ENCODE measurements at regions not wholly inside any gene's neighbourhood (a gene's known extent, or its start where the extent isn't known, plus 50 kb on each side); places are given as distances from the start of the nearest gene placed in this dataset.

DNA sequence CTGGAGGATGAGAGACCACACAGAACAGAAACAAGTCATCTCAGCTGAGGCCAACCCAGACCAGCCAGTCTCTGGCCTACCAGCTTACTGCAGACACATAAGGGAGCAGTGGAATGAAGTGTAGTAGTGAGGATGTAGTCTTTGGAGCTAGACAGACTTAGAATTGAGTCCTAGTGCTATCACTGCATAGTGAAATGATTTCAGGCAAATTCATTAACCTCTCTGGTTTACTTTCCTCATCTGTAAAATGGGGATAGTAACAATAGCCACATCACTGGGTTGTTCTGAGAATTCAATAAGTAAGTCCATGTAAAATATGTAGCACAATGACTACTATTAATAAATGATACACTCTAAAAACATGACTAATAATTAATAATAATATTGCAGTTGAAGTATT is 383.8 kb downstream of the DLEU7 start:
- no peak for DNase-seq (ENCODE audit: extremely low read depth, low read depth)
- H3K4me3 ChIP-seq (replicated peaks; ENCODE audit: low read depth, low read length): no peak overlapping the region
- TF ChIP-seq, protein P1, sequence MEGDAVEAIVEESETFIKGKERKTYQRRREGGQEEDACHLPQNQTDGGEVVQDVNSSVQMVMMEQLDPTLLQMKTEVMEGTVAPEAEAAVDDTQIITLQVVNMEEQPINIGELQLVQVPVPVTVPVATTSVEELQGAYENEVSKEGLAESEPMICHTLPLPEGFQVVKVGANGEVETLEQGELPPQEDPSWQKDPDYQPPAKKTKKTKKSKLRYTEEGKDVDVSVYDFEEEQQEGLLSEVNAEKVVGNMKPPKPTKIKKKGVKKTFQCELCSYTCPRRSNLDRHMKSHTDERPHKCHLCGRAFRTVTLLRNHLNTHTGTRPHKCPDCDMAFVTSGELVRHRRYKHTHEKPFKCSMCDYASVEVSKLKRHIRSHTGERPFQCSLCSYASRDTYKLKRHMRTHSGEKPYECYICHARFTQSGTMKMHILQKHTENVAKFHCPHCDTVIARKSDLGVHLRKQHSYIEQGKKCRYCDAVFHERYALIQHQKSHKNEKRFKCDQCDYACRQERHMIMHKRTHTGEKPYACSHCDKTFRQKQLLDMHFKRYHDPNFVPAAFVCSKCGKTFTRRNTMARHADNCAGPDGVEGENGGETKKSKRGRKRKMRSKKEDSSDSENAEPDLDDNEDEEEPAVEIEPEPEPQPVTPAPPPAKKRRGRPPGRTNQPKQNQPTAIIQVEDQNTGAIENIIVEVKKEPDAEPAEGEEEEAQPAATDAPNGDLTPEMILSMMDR (IDR thresholded peaks at IDR 0.05; ENCODE audit: low read depth, low read length, missing control alignments): no peak

- H3K4me3 ChIP-seq (replicated peaks; ENCODE audit: low read depth, low read length): no peak overlapping the region
- no peak for DNase-seq (ENCODE audit: extremely low read depth, low read depth)
- TF ChIP-seq, protein P1 (IDR thresholded peaks at IDR 0.05; ENCODE audit: low read depth, low read length, missing control alignments): no peak
These were observed 383.1 kb downstream of the DLEU7 start for GRCh38 chr13:50460358-50460757.

DNA sequence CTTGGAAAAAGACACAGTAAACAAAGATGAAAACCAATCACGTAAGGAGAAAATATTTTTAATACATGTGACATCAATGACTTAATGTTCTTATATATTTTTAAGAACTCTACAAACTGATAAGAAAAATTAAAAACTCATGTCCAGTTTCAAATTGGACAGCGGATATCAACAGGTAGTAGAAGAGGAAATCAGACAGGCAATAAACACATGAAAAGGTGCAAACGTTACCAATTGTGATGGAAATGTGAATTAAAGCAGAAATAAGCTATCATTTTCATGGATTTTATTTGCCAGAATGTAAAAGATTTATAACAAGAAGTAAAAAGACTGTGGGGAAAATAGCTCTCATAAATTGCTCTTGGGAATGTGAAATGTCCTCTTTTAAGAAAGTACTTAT is 382.3 kb downstream of the DLEU7 start:
- H3K4me3 ChIP-seq (replicated peaks; ENCODE audit: low read depth, low read length): no peak overlapping the region
- no peak for DNase-seq (ENCODE audit: extremely low read depth, low read depth)
- TF ChIP-seq, protein P1 (IDR thresholded peaks at IDR 0.05; ENCODE audit: low read depth, low read length, missing control alignments): no peak

GRCh38 chr13:50463719-50464118 is 379.8 kb downstream of the DLEU7 start:
- H3K4me3 ChIP-seq (replicated peaks; ENCODE audit: low read depth, low read length): no peak overlapping the region
- DNase-seq (ENCODE audit: extremely low read depth, low read depth): no peak
- TF ChIP-seq, protein P1 (IDR thresholded peaks at IDR 0.05; ENCODE audit: low read depth, low read length, missing control alignments): no peak

GRCh38 chr13:50464349-50465251 is 378.9 kb downstream of the DLEU7 start:
- DNase-seq (ENCODE audit: extremely low read depth, low read depth): no peak
- TF ChIP-seq, protein P1 (IDR thresholded peaks at IDR 0.05; ENCODE audit: low read depth, low read length, missing control alignments): no peak
- H3K4me3 ChIP-seq (replicated peaks; ENCODE audit: low read depth, low read length): no peak overlapping the region

- TF ChIP-seq, protein P1 (IDR thresholded peaks at IDR 0.05; ENCODE audit: low read depth, low read length, missing control alignments): no peak
- DNase-seq (ENCODE audit: extremely low read depth, low read depth): no peak
- no peak overlapping the region for H3K4me3 ChIP-seq (replicated peaks; ENCODE audit: low read depth, low read length)
These were observed 377.0 kb downstream of the DLEU7 start for GRCh38 chr13:50466456-50466855.
